ENCODE measurements at regions not wholly inside any gene's neighbourhood (a gene's known extent, or its start where the extent isn't known, plus 50 kb on each side); places are given as distances from the start of the nearest gene placed in this dataset.

GRCh38 chrY:13845276-13845675 lies 141.0 kb downstream of the VCY start:
- Histone ChIP-seq H3K36me3 (ENCODE audit: control insufficient read depth in 4 of 4, insufficient read depth in 4 of 4, low read length in 4 of 4) (no peaks in the 10 kb centered on the region), H3K9ac (ENCODE audit: insufficient read depth in 1 of 2, low read length in 2 of 2) (no peak overlapping the region), H3K4me1 (ENCODE audit: control insufficient read depth in 5 of 5, insufficient read depth in 5 of 5, low read length in 5 of 5) (no peaks in the 10 kb centered on the region), H3K9me3 (ENCODE audit: control insufficient read depth in 4 of 4, insufficient read depth in 3 of 4, low read length in 3 of 4) (no peaks in the 10 kb centered on the region), H3K4me3 (no peak overlapping the region), H3K27me3 (ENCODE audit: control insufficient read depth in 3 of 3, insufficient read depth in 3 of 3, low read length in 2 of 3) (no peaks in the 10 kb centered on the region), H3K27ac (ENCODE audit: low read depth in 1 of 2, low read length in 1 of 2) (no peak overlapping the region)
- DNase-seq (peak in 1 of 3 donors; percentile 78), ATAC-seq (ENCODE audit: insufficient read depth, low FRiP score) (no peak)
- no peak for TF ChIP-seq CTCF (IDR thresholded peaks at IDR 0.05; ENCODE audit: control extremely low read depth, extremely low read depth)

GRCh38 chrY:13869611-13870010 lies 116.7 kb downstream of the VCY start:
- Histone ChIP-seq H3K36me3 (ENCODE audit: control insufficient read depth in 4 of 4, insufficient read depth in 4 of 4, low read length in 4 of 4) (no peaks in the 10 kb centered on the region), H3K27ac (ENCODE audit: low read depth in 1 of 2, low read length in 1 of 2) (no peak overlapping the region), H3K9ac (ENCODE audit: insufficient read depth in 1 of 2, low read length in 2 of 2) (no peak overlapping the region), H3K9me3 (ENCODE audit: control insufficient read depth in 4 of 4, insufficient read depth in 3 of 4, low read length in 3 of 4) (no peaks in the 10 kb centered on the region), H3K4me1 (ENCODE audit: control insufficient read depth in 5 of 5, insufficient read depth in 5 of 5, low read length in 5 of 5) (no peaks in the 10 kb centered on the region), H3K4me3 (no peak overlapping the region), H3K27me3 (ENCODE audit: control insufficient read depth in 3 of 3, insufficient read depth in 3 of 3, low read length in 2 of 3) (no peaks in the 10 kb centered on the region)
- TF ChIP-seq CTCF (IDR thresholded peaks at IDR 0.05; ENCODE audit: control extremely low read depth, extremely low read depth) = no peak
- DNase-seq (peak in 1 of 3 donors; percentile 89), ATAC-seq (ENCODE audit: insufficient read depth, low FRiP score) (no peak)
- WGBS, 2 donors = 90% methylated on average over 3 of the region's 3 CpGs; no CpG with 5 or more reads in 1 of the 2 donors

- H3K27ac ChIP-seq (ENCODE audit: low read depth in 1 of 2, low read length in 1 of 2) = no peak overlapping the region
- no peak for TF ChIP-seq CTCF (IDR thresholded peaks at IDR 0.05; ENCODE audit: control extremely low read depth, extremely low read depth)
- no peak overlapping the region for H3K4me3 ChIP-seq
- WGBS, 2 donors = 93% methylated on average over 5 of the region's 5 CpGs; no CpG with 5 or more reads in 1 of the 2 donors
- no peaks in the 10 kb centered on the region for H3K36me3 ChIP-seq (ENCODE audit: control insufficient read depth in 4 of 4, insufficient read depth in 4 of 4, low read length in 4 of 4)
- no peaks in the 10 kb centered on the region for H3K9me3 ChIP-seq (ENCODE audit: control insufficient read depth in 4 of 4, insufficient read depth in 3 of 4, low read length in 3 of 4)
- no peaks in the 10 kb centered on the region for H3K4me1 ChIP-seq (ENCODE audit: control insufficient read depth in 5 of 5, insufficient read depth in 5 of 5, low read length in 5 of 5)
- DNase-seq = no peak
- H3K9ac ChIP-seq (ENCODE audit: insufficient read depth in 1 of 2, low read length in 2 of 2) = no peak overlapping the region
- H3K27me3 ChIP-seq (ENCODE audit: control insufficient read depth in 3 of 3, insufficient read depth in 3 of 3, low read length in 2 of 3) = no peaks in the 10 kb centered on the region
- ATAC-seq (ENCODE audit: insufficient read depth, low FRiP score) = no peak
Observed at GRCh38 chrY:13871426-13871825, 114.8 kb downstream of the VCY start.

- no peak for TF ChIP-seq CTCF (IDR thresholded peaks at IDR 0.05; ENCODE audit: control extremely low read depth, extremely low read depth)
- no peaks in the 10 kb centered on the region for H3K9me3 ChIP-seq (ENCODE audit: control insufficient read depth in 4 of 4, insufficient read depth in 3 of 4, low read length in 3 of 4)
- no peaks in the 10 kb centered on the region for H3K4me1 ChIP-seq (ENCODE audit: control insufficient read depth in 5 of 5, insufficient read depth in 5 of 5, low read length in 5 of 5)
- H3K36me3 ChIP-seq (ENCODE audit: control insufficient read depth in 4 of 4, insufficient read depth in 4 of 4, low read length in 4 of 4) = no peaks in the 10 kb centered on the region
- no peak overlapping the region for H3K4me3 ChIP-seq
- DNase-seq (no peak), ATAC-seq (ENCODE audit: insufficient read depth, low FRiP score) (no peak)
- 81% methylated on average over 2 of the region's 2 CpGs; no CpG with 5 or more reads in 1 of the 2 donors for WGBS, 2 donors
- no peaks in the 10 kb centered on the region for H3K27me3 ChIP-seq (ENCODE audit: control insufficient read depth in 3 of 3, insufficient read depth in 3 of 3, low read length in 2 of 3)
- no peak overlapping the region for H3K9ac ChIP-seq (ENCODE audit: insufficient read depth in 1 of 2, low read length in 2 of 2)
- no peak overlapping the region for H3K27ac ChIP-seq (ENCODE audit: low read depth in 1 of 2, low read length in 1 of 2)
Observed at GRCh38 chrY:13872696-13873095, 113.6 kb downstream of the VCY start.

All from lung (tissue), 11 donors.